Adrenal gland (tissue), 9 donors: ENCODE measurements at regions not wholly inside any gene's neighbourhood (a gene's known extent, or its start where the extent isn't known, plus 50 kb on each side); places are given as distances from the start of the nearest gene placed in this dataset.

Source experiments
- DNase-seq, 7 donors: peaks; one replicate each; pipeline ENCODE4 v3.0.0-alpha.2; 2019 to 2020
- H3K27ac ChIP-seq, 5 donors: fragments of 200-600 bp; sonication (generic) in 4 of 5; 1 replicate in 3 of 5; 2 replicates in 2 of 5; pipeline versions ENCODE4 v1.5.1 to v1.8.0; 2016 to 2020; ENCODE audit warnings: mild to moderate bottlenecking in 1 of 5
- H3K27me3 ChIP-seq: fragments of 200-600 bp; 2 replicates; pipeline ENCODE4 v1.8.0; 2021
- H3K36me3 ChIP-seq, 2 donors: fragments of 200-600 bp; replicated peaks in 1 of 2; 1 replicate in 1 of 2; 2 replicates in 1 of 2; pipeline versions ENCODE4 v1.5.1 to v1.8.0; 2018 to 2022
- H3K4me1 ChIP-seq, 2 donors: fragments of 200-600 bp; replicated peaks in 1 of 2; 1 replicate in 1 of 2; 2 replicates in 1 of 2; pipeline versions ENCODE4 v1.5.1 to v1.8.0; 2018 to 2021
- H3K4me3 ChIP-seq, 4 donors: fragments of 200-600 bp; sonication (generic) in 3 of 4; one replicate each; pipeline ENCODE4 v1.5.1; 2016 to 2018
- H3K9me3 ChIP-seq, 3 donors: fragments of 200-600 bp; sonication (generic) in 1 of 3; replicated peaks in 1 of 3; 1 replicate in 2 of 3; 2 replicates in 1 of 3; pipeline versions ENCODE4 v1.5.1 to v1.8.0; 2016 to 2021
- CTCF ChIP-seq, 6 experiments: fragments of 450-650 bp in 4 of 6; fragments of 200-600 bp in 2 of 6; sonication (generic) in 1 of 6; IDR thresholded peaks; 1 replicate in 5 of 6; 2 replicates in 1 of 6; pipeline versions ENCODE4 v1.5.1 to v1.8.0; 2016 to 2021; ENCODE audit warnings: antibody characterized with exemption in 6 of 6, mild to moderate bottlenecking in 2 of 6, moderate library complexity in 1 of 6
- POLR2A ChIP-seq, 2 donors: fragments of 450-650 bp; IDR thresholded peaks; one replicate each; pipeline ENCODE4 v1.6.1; 2017; ENCODE audit warnings: antibody characterized with exemption in 2 of 2, mild to moderate bottlenecking in 2 of 2, moderate library complexity in 1 of 2
- WGBS, 4 donors: extraction: QIAGEN DNeasy Blood & Tissue Kit in 2 of 4; methylation state at CpG; one replicate each; pipeline versions ENCODE4 v1.1.5 to v1.1.7; 2013 to 2017; 5-methylcytosine and 5-hydroxymethylcytosine counted together
- intact Hi-C, 2 donors: fragments of 100-400 bp; cut with DNase I; formaldehyde crosslinking; loops; one replicate each; pipeline versions ENCODE4 v1.14.1 to v1.15.0; 2022 to 2023
- donor health status: healthy with polysubstance abuse.
- donor health status: Bipolar disorder and iron deficiency.
- donor health status: DM: yes; HTN: yes; CAD: no.
- donor health status: DM: no; HTN: no; CAD: no.
- donor health status: DM: no; HTN: no; CAD: no.

GRCh38 chr11:87460279-87460678 is 422.5 kb downstream of the TMEM135 start:
- H3K27me3 ChIP-seq, result no peaks in the 10 kb centered on the region
- no peak overlapping the region for H3K4me3 ChIP-seq
- intact Hi-C loops, result no loop called here
- H3K9me3 ChIP-seq, result no peaks in the 10 kb centered on the region
- DNase-seq, result no peak
- no peak overlapping the region for H3K27ac ChIP-seq
- 88 to 100% (median 94%) methylated on average over 1 of the region's 1 CpG for WGBS, 4 donors
- no peaks in the 10 kb centered on the region for H3K4me1 ChIP-seq
- TF ChIP-seq POLR2A (IDR thresholded peaks at IDR 0.05), result no peak
- no peak for TF ChIP-seq CTCF (IDR thresholded peaks at IDR 0.05)
- no peaks in the 10 kb centered on the region for H3K36me3 ChIP-seq

GRCh38 chr11:87459351-87459750 is 421.6 kb downstream of the TMEM135 start:
- Histone ChIP-seq H3K27me3 (no peaks in the 10 kb centered on the region), H3K4me3 (no peak overlapping the region), H3K9me3 (no peaks in the 10 kb centered on the region), H3K36me3 (no peaks in the 10 kb centered on the region), H3K27ac (no peak overlapping the region), H3K4me1 (no peaks in the 10 kb centered on the region)
- intact Hi-C loops, result no loop called here
- 83 to 90% (median 88%) methylated on average over 3 of the region's 3 CpGs for WGBS, 4 donors
- no peak for TF ChIP-seq POLR2A (IDR thresholded peaks at IDR 0.05)
- no peak for TF ChIP-seq CTCF (IDR thresholded peaks at IDR 0.05)
- DNase-seq, result no peak

- Histone ChIP-seq H3K9me3 (no peaks in the 10 kb centered on the region), H3K36me3 (no peaks in the 10 kb centered on the region), H3K27me3 (no peaks in the 10 kb centered on the region), H3K4me3 (no peak overlapping the region), H3K4me1 (no peaks in the 10 kb centered on the region), H3K27ac (no peak overlapping the region)
- WGBS, 4 donors, result 93 to 100% (median 94%) methylated on average over 1 of the region's 1 CpG
- intact Hi-C loops, result no loop called here
- TF ChIP-seq CTCF (IDR thresholded peaks at IDR 0.05) (no peak), POLR2A (IDR thresholded peaks at IDR 0.05) (no peak)
- DNase-seq, result no peak
Observed at GRCh38 chr11:87456499-87456898, 418.8 kb downstream of the TMEM135 start.

GRCh38 chr11:87455180-87455579 is 417.4 kb downstream of the TMEM135 start:
- TF ChIP-seq CTCF (IDR thresholded peaks at IDR 0.05), result no peak
- TF ChIP-seq POLR2A (IDR thresholded peaks at IDR 0.05), result no peak
- H3K36me3 ChIP-seq, result no peaks in the 10 kb centered on the region
- WGBS, 4 donors, result 86 to 96% (median 92%) methylated on average over 3 of the region's 3 CpGs
- H3K9me3 ChIP-seq, result no peaks in the 10 kb centered on the region
- no peaks in the 10 kb centered on the region for H3K27me3 ChIP-seq
- no peak overlapping the region for H3K4me3 ChIP-seq
- no peak overlapping the region for H3K27ac ChIP-seq
- H3K4me1 ChIP-seq, result no peaks in the 10 kb centered on the region
- no peak for DNase-seq
- intact Hi-C loops, result no loop called here
